GM18870 (cell line): ENCODE measurements at regions not wholly inside any gene's neighbourhood (a gene's known extent, or its start where the extent isn't known, plus 50 kb on each side); places are given as distances from the start of the nearest gene placed in this dataset.
"Not testable (repeated sequence)": the region's sequence is repeated elsewhere in the genome, so short reads cannot be mapped to it uniquely, and the experiment has no call there.

Experiments used
- ATAC-seq: cut with Tn5 transposase; IDR thresholded peaks from one replicate; pipeline ENCODE4 v1.9.1; 2021; ENCODE audit warnings: moderate library complexity; ENCODE audit not compliant: unreplicated experiment

GRCh38 chrX:131219271-131219670 lies 69.8 kb downstream of the IGSF1 start:
- ATAC-seq: no peak

GRCh38 chrX:131217989-131218388 lies 71.1 kb downstream of the IGSF1 start:
- ATAC-seq: no peak

- peak; percentile 84 for ATAC-seq
Measured at GRCh38 chrX:131216828-131217227, 72.3 kb downstream of the IGSF1 start.

GRCh38 chrX:131213400-131213799 lies 75.7 kb downstream of the IGSF1 start:
- no peak for ATAC-seq

- ATAC-seq: no peak
Measured at GRCh38 chrX:131202766-131203165, 86.3 kb downstream of the IGSF1 start.

- no peak for ATAC-seq
Measured at GRCh38 chrX:131201986-131202385, 87.1 kb downstream of the IGSF1 start.

- no peak for ATAC-seq
Measured at GRCh38 chrX:131199091-131199490, 90.0 kb downstream of the IGSF1 start.

- ATAC-seq: no peak
Measured at GRCh38 chrX:131187206-131187605, 101.9 kb downstream of the IGSF1 start.

GRCh38 chrX:131170148-131170547 lies 112.0 kb downstream of the ARHGAP36 start:
- ATAC-seq: no peak

- ATAC-seq: not testable (repeated sequence)
Measured at GRCh38 chrX:131163645-131164044, 105.5 kb downstream of the ARHGAP36 start.

- ATAC-seq: not testable (repeated sequence)
Measured at GRCh38 chrX:131157656-131158055, 99.5 kb downstream of the ARHGAP36 start.

GRCh38 chrX:131146702-131147101 lies 88.6 kb downstream of the ARHGAP36 start:
- ATAC-seq: no peak
